Endothelial cell of umbilical vein (primary cell): ENCODE measurements at regions not wholly inside any gene's neighbourhood (a gene's known extent, or its start where the extent isn't known, plus 50 kb on each side); places are given as distances from the start of the nearest gene placed in this dataset.

ENCODE experiments used
- BruUV-seq: library from RNA; stranded (reverse); fragments of 400-500 nt; replicated peaks from 2 replicates; lab custom pipeline; 2021; lab: Mats Ljungman, UMichigan
- CTCF ChIA-PET: fragments of 300-600, 350-600 bp; sonication (Branson Sonifier 250); formaldehyde crosslinking; loops from one replicate; lab custom pipeline; 2021; ENCODE audit warnings: antibody characterized with exemption, inconsistent platforms; lab: Charles Lee
- POLR2A ChIA-PET: fragments of 300-600, 350-600 bp; sonication (Branson Sonifier 250); formaldehyde crosslinking; loops from one replicate; lab custom pipeline; 2021; ENCODE audit warnings: antibody characterized with exemption, inconsistent platforms; lab: Charles Lee
- DNase-seq: peaks from one replicate; pipeline ENCODE4 v3.0.0-alpha.2; 2011; ENCODE audit warnings: low read depth, low spot score
- FAIRE-seq: peaks from 2 replicates; lab custom pipeline; 2011; peaks lifted over from hg19 to GRCh38; lab: Jason Lieb, UNC
- H2AFZ ChIP-seq: 2 replicates; pipeline ENCODE4 v1.6.0; 2012; ENCODE audit warnings: low read depth, low read length, control low read depth, inconsistent platforms
- H3K27ac ChIP-seq: 2 replicates; pipeline ENCODE4 v1.5.1; 2011; ENCODE audit warnings: low read depth, mild to moderate bottlenecking, control low read depth, low read length, moderate library complexity; ENCODE audit not compliant: insufficient read depth
- H3K27me3 ChIP-seq, 2 experiments: 2 replicates each; pipeline versions ENCODE4 v1.6.0 to v1.6.1; 2011; ENCODE audit warnings: low read length in 2 of 2, mixed read lengths in 1 of 2; ENCODE audit not compliant: control insufficient read depth in 2 of 2, insufficient read depth in 2 of 2
- H3K36me3 ChIP-seq, 2 experiments: 2 replicates in 1 of 2; 3 replicates in 1 of 2; pipeline ENCODE4 v1.5.1; 2011; ENCODE audit warnings: low read length in 2 of 2, mild to moderate bottlenecking in 1 of 2, moderate library complexity in 1 of 2; ENCODE audit not compliant: control insufficient read depth in 2 of 2, insufficient read depth in 2 of 2; ENCODE audit errors: extremely low read depth in 1 of 2
- H3K4me1 ChIP-seq: 3 replicates; pipeline ENCODE4 v1.5.1; 2011; ENCODE audit warnings: mild to moderate bottlenecking, low read length; ENCODE audit not compliant: control insufficient read depth, insufficient read depth; ENCODE audit errors: extremely low read depth
- H3K4me2 ChIP-seq: 2 replicates; pipeline ENCODE4 v1.6.1; 2011; ENCODE audit warnings: low read length, control low read depth, mixed read lengths; ENCODE audit not compliant: insufficient read depth
- H3K4me3 ChIP-seq, 3 experiments: fragments of 200-600 bp in 1 of 3; sonication (generic), shearing (Covaris generic) in 1 of 3; replicated peaks in 1 of 3; 2 replicates each; pipeline ENCODE4 v1.5.1; 2011 to 2016; ENCODE audit warnings: control low read depth in 3 of 3, low read length in 3 of 3, mild to moderate bottlenecking in 2 of 3, inconsistent platforms in 1 of 3, low read depth in 1 of 3, moderate library complexity in 1 of 3; ENCODE audit not compliant: insufficient read depth in 1 of 3
- H3K79me2 ChIP-seq: 2 replicates; pipeline ENCODE4 v1.6.0; 2012; ENCODE audit warnings: low read length, inconsistent platforms; ENCODE audit not compliant: control insufficient read depth, insufficient read depth
- H3K9ac ChIP-seq: replicated peaks from 2 replicates; pipeline ENCODE3; 2011; ENCODE audit warnings: low read length, control low read depth; ENCODE audit not compliant: insufficient read depth; ENCODE audit errors: extremely low read depth
- H3K9me1 ChIP-seq: replicated peaks from 3 replicates; pipeline ENCODE4 v1.6.0; 2011; ENCODE audit warnings: mild to moderate bottlenecking, low read length; ENCODE audit not compliant: control insufficient read depth, insufficient read depth; ENCODE audit errors: extremely low read depth
- H3K9me3 ChIP-seq: replicated peaks from 2 replicates; pipeline ENCODE4 v1.5.1; 2012; ENCODE audit warnings: low read length, inconsistent platforms; ENCODE audit not compliant: control insufficient read depth, insufficient read depth
- H4K20me1 ChIP-seq: replicated peaks from 2 replicates; pipeline ENCODE3; 2011; ENCODE audit warnings: mild to moderate bottlenecking, low read length; ENCODE audit not compliant: control insufficient read depth, insufficient read depth; ENCODE audit errors: extremely low read depth
- CTCF ChIP-seq, 2 donors: IDR thresholded peaks; 1 replicate in 1 of 2; 2 replicates in 1 of 2; pipeline ENCODE4 v1.5.1; 2011; ENCODE audit warnings: low read length in 2 of 2, mild to moderate bottlenecking in 2 of 2, moderate library complexity in 2 of 2, control low read depth in 1 of 2, inconsistent platforms in 1 of 2, low read depth in 1 of 2; ENCODE audit not compliant: insufficient read depth in 1 of 2; ENCODE audit errors: extremely low read depth in 1 of 2
- EZH2 ChIP-seq: IDR thresholded peaks from 2 replicates; pipeline ENCODE4 v1.6.1; 2012; ENCODE audit warnings: borderline replicate concordance, low read depth, mild to moderate bottlenecking, moderate library complexity, low read length, inconsistent platforms; ENCODE audit not compliant: severe bottlenecking
- FOS ChIP-seq: IDR thresholded peaks from 2 replicates; pipeline ENCODE4 v1.6.1; 2011; ENCODE audit warnings: mild to moderate bottlenecking, low read length, moderate library complexity, borderline replicate concordance; ENCODE audit not compliant: insufficient read depth
- GATA2 ChIP-seq: IDR thresholded peaks from 2 replicates; pipeline ENCODE4 v1.7.0; 2011; ENCODE audit warnings: low read depth, mild to moderate bottlenecking, moderate library complexity, mixed read lengths, low read length; ENCODE audit not compliant: insufficient read length, insufficient read depth
- JUN ChIP-seq: IDR thresholded peaks from 2 replicates; pipeline ENCODE4 v1.6.1; 2011; ENCODE audit warnings: borderline replicate concordance, low read depth; ENCODE audit not compliant: insufficient read length, insufficient read depth
- MAX ChIP-seq: IDR thresholded peaks from 2 replicates; pipeline ENCODE4 v1.6.1; 2011; ENCODE audit not compliant: insufficient read depth, insufficient read length
- MYC ChIP-seq: IDR thresholded peaks from one replicate; pipeline ENCODE4 v1.6.1; 2011; ENCODE audit warnings: mild to moderate bottlenecking, low read depth, low read length
- POLR2A ChIP-seq: IDR thresholded peaks from 2 replicates; pipeline ENCODE4 v1.6.1; 2012; ENCODE audit warnings: low read depth, mild to moderate bottlenecking, control low read depth, low read length
- POLR2AphosphoS5 ChIP-seq: IDR thresholded peaks from 2 replicates; pipeline ENCODE4 v1.6.1; 2012; ENCODE audit warnings: low read depth, mild to moderate bottlenecking, control low read depth, low read length, moderate library complexity; ENCODE audit not compliant: insufficient read depth
- dilution Hi-C: fragments of 300-500 bp; cut with MboI; formaldehyde crosslinking; loops from one replicate; pipeline ENCODE4 v1.15.0; 2019; ENCODE audit warnings: low sequenced_read_pairs; ENCODE audit not compliant: extremely low pct_ligation_motif_present
- intact Hi-C: fragments of 100-400 bp; cut with micrococcal nuclease; formaldehyde crosslinking; loops from one replicate; pipeline ENCODE4 v1.10.0; 2022

- H2AFZ ChIP-seq: no peak overlapping the region
- no peak overlapping the region for H3K9ac ChIP-seq
- no peak overlapping the region for H3K4me2 ChIP-seq
- no peaks in the 10 kb centered on the region for H3K9me3 ChIP-seq
- no peaks in the 10 kb centered on the region for H3K36me3 ChIP-seq
- intact Hi-C loops (no loop called here), dilution Hi-C loops (no loop called here)
- TF ChIP-seq EZH2 (no peak), MYC (no peak), GATA2 (no peak), POLR2A (no peak), CTCF (IDR thresholded peaks at IDR 0.05; ENCODE audit: extremely low read depth in 1 of 2, insufficient read depth in 1 of 2, low read depth in 1 of 2, low read length in 2 of 2) (no peak), MAX (no peak), POLR2AphosphoS5 (no peak), JUN (no peak), FOS (no peak)
- H3K4me1 ChIP-seq: no peaks in the 10 kb centered on the region
- no peaks in the 10 kb centered on the region for H4K20me1 ChIP-seq
- no peaks in the 10 kb centered on the region for H3K79me2 ChIP-seq
- no peak overlapping the region for H3K4me3 ChIP-seq
- H3K9me1 ChIP-seq: no peaks in the 10 kb centered on the region
- FAIRE-seq: no peak
- ChIA-PET CTCF (no interaction called here), POLR2A (no interaction called here)
- no peak for DNase-seq
- H3K27me3 ChIP-seq: no peaks in the 10 kb centered on the region
- H3K27ac ChIP-seq: no peak overlapping the region
- BruUV-seq: no TSS peak
Observed at GRCh38 chr2:145992572-145992971, 1472.7 kb upstream of the ZEB2 start.
